H1 (cell line): ENCODE measurements at regions not wholly inside any gene's neighbourhood (a gene's known extent, or its start where the extent isn't known, plus 50 kb on each side); places are given as distances from the start of the nearest gene placed in this dataset.
"Not testable (repeated sequence)": the region's sequence is repeated elsewhere in the genome, so short reads cannot be mapped to it uniquely, and the experiment has no call there.

Source experiments
- CTCF ChIA-PET: fragments of 300-600 bp; sonication (Branson Sonifier 250); formaldehyde crosslinking; loops from one replicate; lab custom pipeline; 2021; ENCODE audit not compliant: partially characterized antibody; lab: Charles Lee
- POLR2A ChIA-PET: fragments of 300-600 bp; sonication (Branson Sonifier 250); formaldehyde crosslinking; loops from one replicate; lab custom pipeline; 2021; ENCODE audit warnings: inconsistent platforms; ENCODE audit not compliant: partially characterized antibody; lab: Charles Lee
- DNase-seq, 2 experiments: peaks; one replicate each; pipeline versions ENCODE4 v3.0.0 to v3.0.0-alpha.2; 2010 to 2022; ENCODE audit warnings: low spot score in 2 of 2, low read depth in 1 of 2, mixed read lengths in 1 of 2
- FAIRE-seq: peaks from 2 replicates; lab custom pipeline; 2011; peaks lifted over from hg19 to GRCh38; lab: Jason Lieb, UNC
- H2AFZ ChIP-seq: 2 replicates; pipeline ENCODE4 v1.8.1; 2012; ENCODE audit warnings: low read length, inconsistent platforms
- H2AK5ac ChIP-seq: 2 replicates; pipeline ENCODE4 v1.6.1; 2013; ENCODE audit warnings: low read depth, low read length
- H2BK120ac ChIP-seq: replicated peaks from 2 replicates; pipeline ENCODE3; 2013; ENCODE audit warnings: low read depth, low read length, inconsistent platforms
- H2BK12ac ChIP-seq: 2 replicates; pipeline ENCODE4 v1.6.1; 2013; ENCODE audit warnings: low read depth, low read length
- H2BK15ac ChIP-seq: 2 replicates; pipeline ENCODE4 v1.6.1; 2013; ENCODE audit warnings: low read length
- H2BK20ac ChIP-seq: 2 replicates; pipeline ENCODE4 v1.6.1; 2013; ENCODE audit warnings: low read length
- H2BK5ac ChIP-seq: 2 replicates; pipeline ENCODE4 v1.6.1; 2013; ENCODE audit warnings: low read depth, low read length
- H3K14ac ChIP-seq: 2 replicates; pipeline ENCODE4 v1.6.1; 2013; ENCODE audit warnings: inconsistent platforms; ENCODE audit not compliant: insufficient read length
- H3K18ac ChIP-seq: 2 replicates; pipeline ENCODE4 v1.6.1; 2013; ENCODE audit warnings: low read length; ENCODE audit errors: extremely low read depth
- H3K23ac ChIP-seq: 2 replicates; pipeline ENCODE4 v1.6.1; 2013; ENCODE audit warnings: inconsistent platforms; ENCODE audit not compliant: insufficient read length
- H3K23me2 ChIP-seq: 2 replicates; pipeline ENCODE4 v1.6.1; 2013; ENCODE audit warnings: low read depth, low read length
- H3K27ac ChIP-seq: 2 replicates; pipeline ENCODE4 v1.6.1; 2011; ENCODE audit warnings: low read depth, low read length, inconsistent platforms
- H3K27me3 ChIP-seq, 4 experiments: replicated peaks in 1 of 4; 1 replicate in 1 of 4; 2 replicates in 3 of 4; pipeline versions ENCODE4 v1.6.1 to v1.8.1; 2011 to 2013; ENCODE audit warnings: low read length in 3 of 4, mild to moderate bottlenecking in 3 of 4, inconsistent platforms in 2 of 4, mixed read lengths in 2 of 4, moderate library complexity in 1 of 4; ENCODE audit not compliant: control insufficient read depth in 3 of 4, insufficient read depth in 3 of 4; ENCODE audit errors: extremely low read depth in 1 of 4
- H3K36me3 ChIP-seq, 4 experiments: 2 replicates each; pipeline versions ENCODE4 v1.6.1 to v1.8.1; 2011 to 2013; ENCODE audit warnings: mild to moderate bottlenecking in 4 of 4, low read length in 3 of 4, moderate library complexity in 2 of 4, control low read depth in 1 of 4, inconsistent platforms in 1 of 4; ENCODE audit not compliant: insufficient read depth in 4 of 4, control insufficient read depth in 2 of 4
- H3K4ac ChIP-seq: replicated peaks from 2 replicates; pipeline ENCODE3; 2013; ENCODE audit warnings: low read length, low read depth, mixed read lengths, inconsistent platforms; ENCODE audit not compliant: insufficient read length
- H3K4me1 ChIP-seq, 4 experiments: replicated peaks in 1 of 4; 1 replicate in 1 of 4; 2 replicates in 3 of 4; pipeline versions ENCODE4 v1.6.1 to v1.8.1; 2011 to 2013; ENCODE audit warnings: low read length in 3 of 4, inconsistent platforms in 2 of 4, mixed read lengths in 1 of 4; ENCODE audit not compliant: insufficient read depth in 4 of 4, control insufficient read depth in 3 of 4
- H3K4me2 ChIP-seq, 2 experiments: 2 replicates each; pipeline versions ENCODE4 v1.6.1 to v1.8.1; 2011 to 2013; ENCODE audit warnings: low read depth in 2 of 2, low read length in 2 of 2, control low read depth in 1 of 2, inconsistent platforms in 1 of 2, mild to moderate bottlenecking in 1 of 2; ENCODE audit not compliant: insufficient read depth in 1 of 2
- H3K4me3 ChIP-seq, 4 experiments: fragments of 200-600, 300-600 bp in 1 of 4; sonication (generic), shearing (Covaris generic), sonication (Bioruptor Twin) in 1 of 4; 2 replicates each; pipeline versions ENCODE4 v1.5.1 to v1.8.1; 2011 to 2016; ENCODE audit warnings: low read length in 4 of 4, low read depth in 3 of 4, control low read depth in 2 of 4, inconsistent platforms in 2 of 4, mild to moderate bottlenecking in 2 of 4, mixed read lengths in 1 of 4, moderate library complexity in 1 of 4; ENCODE audit not compliant: insufficient read depth in 2 of 4; ENCODE audit errors: extremely low read depth in 1 of 4
- H3K56ac ChIP-seq: replicated peaks from 2 replicates; pipeline ENCODE3; 2013; ENCODE audit warnings: low read depth, mild to moderate bottlenecking, mixed read lengths, low read length, inconsistent platforms; ENCODE audit not compliant: insufficient read length
- H3K79me1 ChIP-seq: 2 replicates; pipeline ENCODE4 v1.6.1; 2013; ENCODE audit warnings: low read depth, low read length, control low read depth
- H3K79me2 ChIP-seq, 2 experiments: 2 replicates each; pipeline versions ENCODE4 v1.6.1 to v1.8.1; 2012 to 2013; ENCODE audit warnings: low read length in 2 of 2, mild to moderate bottlenecking in 2 of 2, inconsistent platforms in 1 of 2; ENCODE audit not compliant: insufficient read depth in 2 of 2, control insufficient read depth in 1 of 2
- H3K9ac ChIP-seq, 4 experiments: replicated peaks in 1 of 4; 1 replicate in 1 of 4; 2 replicates in 3 of 4; pipeline versions ENCODE4 v1.6.1 to v1.8.1; 2011 to 2013; ENCODE audit warnings: low read depth in 3 of 4, low read length in 3 of 4, control low read depth in 2 of 4, mild to moderate bottlenecking in 2 of 4, moderate library complexity in 2 of 4, inconsistent platforms in 1 of 4; ENCODE audit errors: extremely low read depth in 1 of 4
- H3K9me3 ChIP-seq, 2 experiments: 2 replicates each; pipeline versions ENCODE4 v1.6.1 to v1.8.1; 2012 to 2013; ENCODE audit warnings: mild to moderate bottlenecking in 2 of 2, moderate library complexity in 2 of 2, control low read depth in 1 of 2, inconsistent platforms in 1 of 2, low read depth in 1 of 2, low read length in 1 of 2, mixed read lengths in 1 of 2; ENCODE audit not compliant: insufficient read depth in 2 of 2
- H4K20me1 ChIP-seq, 2 experiments: replicated peaks in 1 of 2; 2 replicates each; pipeline versions ENCODE3 to v1.8.1; 2011 to 2013; ENCODE audit warnings: inconsistent platforms in 2 of 2, low read length in 2 of 2, mild to moderate bottlenecking in 1 of 2; ENCODE audit not compliant: insufficient read depth in 2 of 2, control insufficient read depth in 1 of 2
- H4K5ac ChIP-seq: 2 replicates; pipeline ENCODE4 v1.6.1; 2013; ENCODE audit warnings: low read length, low read depth, mixed read lengths, inconsistent platforms; ENCODE audit not compliant: insufficient read length
- H4K8ac ChIP-seq: 2 replicates; pipeline ENCODE4 v1.8.0; 2013; ENCODE audit warnings: mild to moderate bottlenecking, moderate library complexity, low read length, inconsistent platforms; ENCODE audit not compliant: insufficient read depth; ENCODE audit errors: extremely low read depth
- H4K91ac ChIP-seq: replicated peaks from 2 replicates; pipeline ENCODE3; 2013; ENCODE audit warnings: low read length, mixed read lengths, inconsistent platforms; ENCODE audit not compliant: insufficient read length
- WGBS, 2 experiments: shearing (Covaris generic) in 1 of 2; methylation state at CpG; one replicate each; pipeline versions ENCODE4 v1.1.6 to v1.1.7; 2013 to 2015; ENCODE audit warnings: low lambda C conversion rate in 2 of 2, mixed read lengths in 2 of 2, inconsistent platforms in 1 of 2, low coverage in 1 of 2, missing lambda C conversion rate in 1 of 2; ENCODE audit not compliant: insufficient replicate concordance in 2 of 2, insufficient coverage in 1 of 2, insufficient read length in 1 of 2; ENCODE audit errors: extremely low coverage in 1 of 2, missing lambda C conversion rate in 1 of 2; 5-methylcytosine and 5-hydroxymethylcytosine counted together

DNA sequence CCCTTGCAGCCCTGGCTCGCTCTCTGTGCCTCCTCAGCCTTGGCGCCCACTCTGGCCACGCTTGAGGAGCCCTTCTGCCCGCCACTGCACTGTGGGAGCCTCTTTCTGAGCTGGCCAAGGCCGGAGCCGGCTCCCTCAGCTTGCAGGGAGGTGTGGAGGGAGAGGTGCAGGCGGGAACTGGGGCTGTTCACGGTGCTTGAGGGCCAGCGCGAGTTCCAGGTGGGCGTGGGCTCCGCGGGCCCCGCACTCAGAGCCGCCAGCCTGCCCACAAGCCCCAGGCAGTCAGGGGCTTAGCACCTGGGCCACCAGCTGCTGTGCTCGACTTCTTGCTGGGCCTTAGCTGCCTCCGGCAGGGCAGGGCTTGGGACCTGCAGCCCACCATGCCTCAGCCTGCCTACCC is 861.5 kb upstream of the TPTE start:
- H3K23ac ChIP-seq, H3K14ac ChIP-seq, H3K9ac ChIP-seq, POLR2A ChIA-PET, H3K23me2 ChIP-seq, H3K56ac ChIP-seq, H2AK5ac ChIP-seq, H2BK20ac ChIP-seq, DNase-seq, H3K79me2 ChIP-seq, H2BK120ac ChIP-seq, H4K8ac ChIP-seq, H3K4me3 ChIP-seq, H4K91ac ChIP-seq, H3K4ac ChIP-seq, H4K5ac ChIP-seq, H2BK12ac ChIP-seq, H3K18ac ChIP-seq, H3K79me1 ChIP-seq, H3K4me1 ChIP-seq, H2BK15ac ChIP-seq, H3K36me3 ChIP-seq, H2AFZ ChIP-seq, H4K20me1 ChIP-seq, H3K27me3 ChIP-seq, H3K4me2 ChIP-seq, CTCF ChIA-PET, H2BK5ac ChIP-seq, H3K27ac ChIP-seq, FAIRE-seq: not testable (repeated sequence)
- H3K9me3 ChIP-seq: peaks cover 18 to 25% of the 10 kb centered on the region in 2 experiments
- WGBS, 2 experiments: 80% methylated on average over 3 of the region's 17 CpGs; no CpG with 5 or more reads in 1 of the 2 experiments

GRCh38 chr21:9663914-9664729 is 857.3 kb upstream of the TPTE start:
- H3K4ac ChIP-seq, H2BK120ac ChIP-seq, H3K23ac ChIP-seq, H3K4me2 ChIP-seq, H3K4me3 ChIP-seq, H3K36me3 ChIP-seq, H2BK5ac ChIP-seq, H3K79me1 ChIP-seq, H3K14ac ChIP-seq, H3K4me1 ChIP-seq, H3K56ac ChIP-seq, CTCF ChIA-PET, H2AK5ac ChIP-seq, H3K9ac ChIP-seq, FAIRE-seq, H3K79me2 ChIP-seq, H4K91ac ChIP-seq, H4K5ac ChIP-seq, H3K27ac ChIP-seq, H2BK15ac ChIP-seq, H3K9me3 ChIP-seq, H4K20me1 ChIP-seq, H4K8ac ChIP-seq, H3K23me2 ChIP-seq, H2AFZ ChIP-seq, H2BK20ac ChIP-seq, DNase-seq, H2BK12ac ChIP-seq, POLR2A ChIA-PET, H3K18ac ChIP-seq, H3K27me3 ChIP-seq: not testable (repeated sequence)
- WGBS, 2 experiments: 94% methylated on average over 3 of the region's 18 CpGs; no CpG with 5 or more reads in 1 of the 2 experiments
